MM.1S (cell line): ENCODE measurements at regions not wholly inside any gene's neighbourhood (a gene's known extent, or its start where the extent isn't known, plus 50 kb on each side); places are given as distances from the start of the nearest gene placed in this dataset.

ENCODE experiments used
- EZH2 ChIP-seq: fragments of 300-600 bp; sonication (generic); optimal IDR thresholded peaks from 2 replicates; pipeline ENCODE3; 2017; ENCODE audit warnings: low read depth, mild to moderate bottlenecking, antibody characterized with exemption, low read length, mixed read lengths
- TF ChIP-seq, protein P1 (sequence below): fragments of 300-600 bp; sonication (generic); IDR thresholded peaks from 2 replicates; pipeline ENCODE4 v1.5.1; 2016; ENCODE audit warnings: antibody characterized with exemption, low read length, mixed read lengths

DNA sequence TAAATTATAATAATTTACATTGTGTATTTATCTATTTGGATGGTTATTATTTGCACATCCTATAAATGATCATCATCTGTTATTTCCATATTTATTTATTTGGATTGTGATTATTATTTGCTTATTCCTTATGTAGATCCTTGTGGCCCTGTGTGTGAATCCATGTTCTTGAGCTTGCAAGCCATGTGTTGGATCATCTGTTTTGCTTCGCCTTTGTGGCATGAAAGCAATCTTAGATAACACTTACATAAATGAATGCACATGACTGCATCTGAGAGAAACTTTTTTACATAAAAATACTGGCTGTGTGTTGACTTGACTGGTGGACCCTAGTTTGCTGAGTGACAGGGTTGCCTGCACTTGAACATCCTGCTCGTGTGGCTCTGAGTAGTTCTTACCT is 1024.5 kb upstream of the RBFOX1 start:
- TF ChIP-seq, protein P1, sequence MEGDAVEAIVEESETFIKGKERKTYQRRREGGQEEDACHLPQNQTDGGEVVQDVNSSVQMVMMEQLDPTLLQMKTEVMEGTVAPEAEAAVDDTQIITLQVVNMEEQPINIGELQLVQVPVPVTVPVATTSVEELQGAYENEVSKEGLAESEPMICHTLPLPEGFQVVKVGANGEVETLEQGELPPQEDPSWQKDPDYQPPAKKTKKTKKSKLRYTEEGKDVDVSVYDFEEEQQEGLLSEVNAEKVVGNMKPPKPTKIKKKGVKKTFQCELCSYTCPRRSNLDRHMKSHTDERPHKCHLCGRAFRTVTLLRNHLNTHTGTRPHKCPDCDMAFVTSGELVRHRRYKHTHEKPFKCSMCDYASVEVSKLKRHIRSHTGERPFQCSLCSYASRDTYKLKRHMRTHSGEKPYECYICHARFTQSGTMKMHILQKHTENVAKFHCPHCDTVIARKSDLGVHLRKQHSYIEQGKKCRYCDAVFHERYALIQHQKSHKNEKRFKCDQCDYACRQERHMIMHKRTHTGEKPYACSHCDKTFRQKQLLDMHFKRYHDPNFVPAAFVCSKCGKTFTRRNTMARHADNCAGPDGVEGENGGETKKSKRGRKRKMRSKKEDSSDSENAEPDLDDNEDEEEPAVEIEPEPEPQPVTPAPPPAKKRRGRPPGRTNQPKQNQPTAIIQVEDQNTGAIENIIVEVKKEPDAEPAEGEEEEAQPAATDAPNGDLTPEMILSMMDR, result no peak
- TF ChIP-seq EZH2, result no peak
